GM19351 (cell line): ENCODE measurements at regions not wholly inside any gene's neighbourhood (a gene's known extent, or its start where the extent isn't known, plus 50 kb on each side); places are given as distances from the start of the nearest gene placed in this dataset.

Source experiments
- ATAC-seq: cut with Tn5 transposase; IDR thresholded peaks from one replicate; pipeline ENCODE4 v1.9.1; 2021; ENCODE audit warnings: mild to moderate bottlenecking, moderate library complexity; ENCODE audit not compliant: unreplicated experiment

DNA sequence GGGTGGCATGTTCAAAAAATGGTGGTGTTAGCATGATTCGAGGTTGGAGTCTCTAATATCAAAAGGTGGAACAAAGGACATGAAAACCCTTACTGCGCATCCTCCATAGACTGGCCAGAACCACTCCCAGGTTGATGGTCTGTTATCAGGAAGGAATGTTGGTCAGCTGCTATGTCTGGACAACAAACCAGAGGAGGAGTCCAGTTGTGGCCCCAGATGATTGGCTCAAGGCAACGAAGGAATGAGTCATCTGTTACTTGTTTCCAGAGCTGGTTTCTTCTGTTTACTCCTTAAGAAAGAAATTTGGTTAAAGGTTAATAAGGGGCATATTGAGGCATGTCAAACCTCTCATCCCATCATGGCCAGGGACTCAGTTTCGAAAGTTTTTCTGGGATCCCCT is 56.8 kb upstream of the GRIA4 start:
- no peak for ATAC-seq

DNA sequence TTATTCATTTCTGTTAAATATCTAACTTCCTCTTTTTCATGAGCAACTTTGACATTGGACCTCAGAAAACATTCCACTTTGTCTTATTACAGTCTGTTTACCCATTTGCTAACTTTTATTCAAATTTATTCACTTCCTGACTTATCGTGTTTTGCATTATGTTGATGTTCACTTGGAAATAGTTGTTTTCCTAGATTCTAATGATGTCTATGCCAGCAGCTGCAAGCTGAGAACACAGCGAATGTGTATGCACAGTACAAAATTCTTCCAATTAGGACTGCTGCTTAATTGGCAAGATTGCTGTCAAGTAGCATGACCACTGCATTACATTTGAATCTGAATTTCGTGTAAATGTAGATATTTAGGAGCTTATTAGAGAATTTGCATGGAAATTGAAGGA is 61.5 kb upstream of the GRIA4 start:
- no peak for ATAC-seq

- no peak for ATAC-seq
Observed at GRCh38 chr11:105538588-105538987, 71.3 kb upstream of the GRIA4 start.

DNA sequence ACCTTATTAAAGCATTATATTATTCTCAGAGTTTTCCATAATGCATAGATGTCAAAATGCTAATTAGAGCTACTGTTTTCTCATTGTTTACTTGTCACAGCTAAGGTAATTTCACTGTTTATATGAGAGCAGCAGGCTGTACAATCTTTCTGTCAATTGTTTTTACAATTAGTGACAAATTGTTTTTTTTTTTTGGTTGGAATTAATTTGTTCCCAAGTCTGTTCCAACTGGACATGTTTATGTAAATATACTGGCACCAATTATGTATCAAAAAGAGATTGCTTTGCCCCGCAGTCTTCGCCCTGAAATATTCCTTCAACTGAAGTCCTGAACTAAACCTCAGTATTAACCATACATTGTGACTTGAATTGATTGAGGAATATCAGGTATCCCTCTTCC is 72.3 kb upstream of the GRIA4 start:
- no peak for ATAC-seq

- no peak for ATAC-seq
Observed at GRCh38 chr11:105524286-105524685, 85.6 kb upstream of the GRIA4 start.

- ATAC-seq, result no peak
Observed at GRCh38 chr11:105520706-105521345, 89.0 kb upstream of the GRIA4 start.

DNA sequence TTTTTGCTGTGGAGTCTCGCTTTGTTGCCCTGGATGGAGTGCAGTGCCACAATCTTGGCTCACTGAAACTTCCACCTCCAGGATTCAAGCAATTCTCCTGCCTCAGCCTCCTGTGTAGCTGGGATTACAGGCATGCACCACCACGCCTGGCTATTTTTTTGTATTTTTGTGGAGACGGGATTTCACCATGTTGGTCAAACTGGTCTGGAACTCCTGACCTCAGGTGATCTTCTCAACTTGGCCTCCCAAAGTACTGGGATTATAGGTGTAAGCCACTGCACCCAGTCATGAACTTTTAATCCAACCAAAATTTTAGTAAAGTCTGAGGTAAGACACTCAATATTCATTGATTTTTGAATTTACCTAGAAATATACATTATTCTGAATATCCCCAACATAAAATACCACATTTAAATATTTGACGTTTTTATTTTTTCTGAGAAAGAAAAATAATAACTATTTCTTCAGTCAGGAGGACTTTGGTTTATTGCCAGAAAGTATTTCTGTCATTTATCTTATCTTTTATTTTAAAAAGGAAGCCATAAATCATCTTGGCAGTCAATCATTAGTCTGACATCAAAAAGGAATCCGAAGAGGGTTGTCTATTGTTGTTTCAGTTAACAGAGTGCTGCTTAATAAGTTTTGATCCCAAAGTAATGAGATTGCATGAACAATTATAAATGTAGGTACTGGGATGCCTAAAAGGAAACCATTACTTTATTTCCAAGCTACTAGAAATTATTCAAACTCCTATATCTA is 102.2 kb upstream of the GRIA4 start:
- ATAC-seq, result no peak

- no peak for ATAC-seq
Observed at GRCh38 chr11:105492010-105492409, 117.9 kb upstream of the GRIA4 start.

DNA sequence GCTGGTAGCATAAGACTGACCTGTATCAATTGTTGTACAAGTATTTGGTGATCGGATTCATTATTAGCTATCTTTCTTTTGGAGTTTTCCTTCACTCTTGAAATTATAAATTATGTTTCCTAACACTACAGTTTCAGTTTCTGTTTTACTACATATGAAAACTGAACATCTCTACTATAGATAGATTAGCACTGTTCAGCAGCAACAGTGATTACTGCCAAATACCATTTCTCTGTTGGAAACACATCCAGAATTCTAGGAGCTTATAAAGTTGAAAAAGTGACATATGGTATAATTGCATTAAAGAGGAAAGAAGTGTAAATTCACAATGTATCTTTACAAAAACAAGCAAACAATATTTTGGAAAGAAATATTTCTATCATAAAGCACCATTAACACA is 118.5 kb upstream of the GRIA4 start:
- ATAC-seq, result no peak

DNA sequence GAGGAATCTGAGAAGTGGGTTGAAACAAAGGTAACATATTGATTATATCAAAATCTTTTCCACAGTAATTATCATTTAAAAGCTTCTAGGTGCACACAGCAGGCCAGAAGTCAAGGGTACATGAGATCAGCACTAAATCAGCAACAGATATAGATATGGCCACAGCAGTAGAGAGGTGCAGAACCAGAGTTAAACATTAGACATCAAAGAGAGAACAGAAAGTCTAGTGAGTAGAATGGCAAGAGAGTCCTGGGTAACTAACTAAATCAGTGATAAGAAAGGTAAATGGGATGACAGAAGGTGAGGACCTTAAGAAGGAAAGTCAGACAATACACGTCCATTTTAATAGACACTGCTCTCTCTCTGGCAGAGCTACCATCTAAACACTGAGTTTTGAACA is 119.5 kb upstream of the GRIA4 start:
- ATAC-seq, result no peak

- ATAC-seq, result no peak
Observed at GRCh38 chr11:105489446-105489845, 120.4 kb upstream of the GRIA4 start.

DNA sequence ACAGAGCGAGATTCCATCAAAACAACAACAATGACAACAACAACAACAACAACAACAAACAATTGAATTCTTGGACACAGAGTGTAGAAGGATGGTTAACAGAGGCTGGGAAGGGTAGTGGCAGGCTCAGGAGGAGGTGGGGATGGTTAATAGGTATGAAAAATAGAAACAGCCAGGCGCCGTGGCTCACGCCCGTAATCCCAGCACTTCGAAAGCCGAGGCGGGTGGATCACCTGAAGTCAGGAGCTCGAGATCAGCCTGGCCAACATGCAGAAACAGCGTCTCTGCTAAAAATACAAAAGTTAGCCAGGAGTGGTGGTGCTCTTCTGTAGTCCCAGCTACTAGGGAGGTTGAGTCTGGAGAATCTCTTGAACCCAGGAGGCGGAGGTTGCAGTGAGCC is 122.9 kb upstream of the GRIA4 start:
- ATAC-seq, result no peak

DNA sequence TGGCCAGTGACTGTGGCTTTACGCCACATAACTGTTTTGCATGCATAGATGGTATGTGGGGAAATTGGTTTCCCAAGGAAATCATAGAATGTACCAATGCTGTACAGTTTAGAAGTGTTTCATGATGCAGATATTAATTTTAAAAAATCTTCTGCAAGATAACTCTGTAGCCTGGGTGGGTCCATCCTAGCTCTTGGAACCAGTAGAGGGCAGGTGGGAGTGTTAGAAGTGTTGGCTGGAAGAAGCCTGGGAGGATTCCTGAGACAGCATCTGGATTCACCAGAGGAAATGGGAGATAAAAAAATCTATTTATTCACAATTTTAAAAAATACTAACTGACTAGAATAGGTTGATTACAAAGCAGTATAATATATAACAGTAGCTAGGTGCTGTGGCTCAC is 139.9 kb upstream of the GRIA4 start:
- no peak for ATAC-seq

DNA sequence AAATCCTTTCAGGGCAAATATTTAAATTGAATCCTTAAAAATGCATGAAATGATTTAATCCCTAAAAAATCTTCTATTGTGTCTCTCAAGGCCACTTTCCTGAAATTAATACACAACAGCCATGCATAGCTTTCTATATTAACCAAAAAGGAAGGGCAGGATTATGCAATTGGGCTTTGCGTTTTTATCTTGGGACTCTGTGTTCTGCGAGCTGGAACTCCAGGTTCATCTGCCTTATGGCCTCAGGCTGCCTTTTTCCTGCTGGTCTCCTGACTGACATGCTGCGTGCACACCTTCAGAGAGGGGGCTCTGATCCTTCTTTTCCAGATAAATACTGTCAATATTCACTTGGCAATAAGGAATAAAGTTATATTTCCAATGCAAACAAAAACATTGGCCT is 141.7 kb upstream of the GRIA4 start:
- no peak for ATAC-seq

DNA sequence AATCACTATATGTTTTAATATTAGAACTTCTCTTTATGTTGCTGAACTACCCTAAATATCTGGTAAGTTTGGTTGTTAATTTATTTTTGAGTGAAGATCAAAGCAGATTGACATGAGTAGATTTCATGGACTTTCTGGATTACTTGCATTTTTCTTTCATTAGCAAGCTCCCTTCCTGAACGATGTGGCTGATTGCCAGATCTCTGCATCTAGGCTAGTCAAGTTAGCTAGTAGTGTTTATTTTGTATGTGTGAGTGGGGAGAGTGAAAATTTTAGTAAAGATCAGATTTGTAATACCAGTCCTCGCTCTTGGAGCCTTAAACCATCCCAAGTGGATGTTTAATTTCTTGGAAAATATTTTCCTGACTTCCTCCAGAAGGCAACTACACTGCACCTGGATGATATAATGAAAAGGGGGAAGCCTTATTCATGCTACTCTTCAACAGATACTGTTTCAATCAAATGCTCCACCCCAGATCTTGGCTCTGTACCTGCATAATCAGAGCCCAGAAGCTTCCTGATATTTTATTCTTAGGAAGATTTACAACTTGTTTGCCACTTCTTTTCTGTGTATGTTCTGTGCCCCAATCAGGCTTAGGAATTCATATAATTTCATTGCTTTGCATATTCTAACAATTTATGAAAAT is 143.2 kb upstream of the GRIA4 start:
- ATAC-seq, result no peak

DNA sequence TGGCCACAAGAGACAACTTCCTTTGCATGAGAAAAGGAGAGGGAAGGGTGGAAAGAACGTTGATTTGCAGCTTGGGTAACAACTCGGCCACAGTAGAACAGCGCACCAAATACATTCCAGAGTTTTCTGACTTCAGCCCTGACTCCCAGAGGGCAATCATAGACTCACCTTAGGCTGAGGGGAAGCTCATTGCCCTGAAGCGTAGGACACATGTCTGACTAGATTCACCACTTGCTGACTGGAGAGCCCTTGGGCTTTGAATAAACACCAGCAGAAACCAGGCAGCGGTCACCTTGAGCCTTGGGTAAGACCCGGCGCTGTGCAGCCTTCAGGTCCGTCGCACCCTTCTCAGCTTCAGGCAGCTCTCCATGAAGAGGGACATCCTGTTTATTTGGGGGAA is 151.8 kb upstream of the GRIA4 start:
- ATAC-seq, result no peak

- peak; percentile 83 for ATAC-seq
Observed at GRCh38 chr11:105456950-105457349, 152.9 kb upstream of the GRIA4 start.

GRCh38 chr11:105449100-105449734 is 160.7 kb upstream of the GRIA4 start:
- no peak for ATAC-seq

- no peak for ATAC-seq
Observed at GRCh38 chr11:105448703-105449079, 161.2 kb upstream of the GRIA4 start.

DNA sequence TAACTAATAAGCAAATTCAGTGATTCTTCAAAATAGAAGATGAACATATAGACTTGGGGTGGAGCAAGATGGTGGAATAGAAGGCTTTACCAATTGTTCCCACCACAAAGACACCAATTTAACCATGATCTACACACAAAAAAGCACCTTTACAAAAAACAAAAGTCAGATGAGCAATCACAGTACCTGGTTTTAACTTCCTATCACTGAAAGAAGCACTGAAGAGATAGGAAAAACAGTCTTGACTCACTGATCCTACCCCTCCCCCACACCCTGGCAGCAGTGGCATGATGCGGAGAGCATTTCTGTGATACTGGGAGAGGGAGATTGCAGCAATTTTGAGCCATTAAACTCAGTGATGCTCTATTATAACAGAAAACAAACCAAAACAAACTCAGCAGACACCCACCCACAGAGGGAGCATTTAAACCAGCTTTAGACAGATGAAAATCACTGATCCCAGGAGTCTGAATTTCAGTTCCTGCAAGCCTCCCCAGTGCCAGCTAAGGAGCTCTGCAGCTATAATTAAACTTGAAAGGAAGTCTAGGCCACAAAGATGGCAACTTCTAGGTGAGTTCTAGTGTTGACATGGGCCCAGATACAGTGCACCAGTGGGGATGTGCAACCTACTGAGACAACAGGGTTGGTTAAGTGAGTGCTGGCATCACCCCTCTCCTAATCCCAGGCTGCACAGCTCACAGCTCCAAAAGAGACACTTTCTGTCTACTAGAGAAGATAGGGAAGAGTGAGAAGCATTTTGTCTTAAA is 161.8 kb upstream of the GRIA4 start:
- no peak for ATAC-seq

DNA sequence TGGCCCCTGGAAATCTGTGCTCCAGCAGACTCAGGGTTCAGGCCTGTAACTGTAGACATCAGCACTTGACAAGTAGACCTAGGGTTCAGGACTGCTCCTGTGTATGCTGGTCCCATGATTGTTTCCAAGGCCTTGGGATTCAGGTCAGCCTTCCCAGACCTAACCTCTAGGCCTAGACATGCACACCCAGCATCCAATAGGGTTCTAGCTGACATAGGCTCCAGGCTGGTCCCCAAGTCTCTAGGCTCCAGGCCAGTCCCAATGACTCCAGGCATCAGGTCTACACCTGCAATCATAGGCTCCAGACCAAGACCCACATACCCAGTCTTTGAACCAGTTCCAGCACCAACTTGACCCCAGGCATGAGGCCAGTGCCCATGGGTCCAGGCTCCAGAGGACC is 166.2 kb upstream of the GRIA4 start:
- no peak for ATAC-seq
